Endothelial cell of umbilical vein (primary cell): ENCODE measurements at regions not wholly inside any gene's neighbourhood (a gene's known extent, or its start where the extent isn't known, plus 50 kb on each side); places are given as distances from the start of the nearest gene placed in this dataset.

ENCODE experiments used
- BruUV-seq: library from RNA; stranded (reverse); fragments of 400-500 nt; replicated peaks from 2 replicates; lab custom pipeline; 2021; lab: Mats Ljungman, UMichigan
- CTCF ChIA-PET: fragments of 300-600, 350-600 bp; sonication (Branson Sonifier 250); formaldehyde crosslinking; loops from one replicate; lab custom pipeline; 2021; ENCODE audit warnings: antibody characterized with exemption, inconsistent platforms; lab: Charles Lee
- POLR2A ChIA-PET: fragments of 300-600, 350-600 bp; sonication (Branson Sonifier 250); formaldehyde crosslinking; loops from one replicate; lab custom pipeline; 2021; ENCODE audit warnings: antibody characterized with exemption, inconsistent platforms; lab: Charles Lee
- DNase-seq: peaks from one replicate; pipeline ENCODE4 v3.0.0-alpha.2; 2011; ENCODE audit warnings: low read depth, low spot score
- FAIRE-seq: peaks from 2 replicates; lab custom pipeline; 2011; peaks lifted over from hg19 to GRCh38; lab: Jason Lieb, UNC
- H2AFZ ChIP-seq: 2 replicates; pipeline ENCODE4 v1.6.0; 2012; ENCODE audit warnings: low read depth, low read length, control low read depth, inconsistent platforms
- H3K27ac ChIP-seq: 2 replicates; pipeline ENCODE4 v1.5.1; 2011; ENCODE audit warnings: low read depth, mild to moderate bottlenecking, control low read depth, low read length, moderate library complexity; ENCODE audit not compliant: insufficient read depth
- H3K27me3 ChIP-seq, 2 experiments: 2 replicates each; pipeline versions ENCODE4 v1.6.0 to v1.6.1; 2011; ENCODE audit warnings: low read length in 2 of 2, mixed read lengths in 1 of 2; ENCODE audit not compliant: control insufficient read depth in 2 of 2, insufficient read depth in 2 of 2
- H3K36me3 ChIP-seq, 2 experiments: 2 replicates in 1 of 2; 3 replicates in 1 of 2; pipeline ENCODE4 v1.5.1; 2011; ENCODE audit warnings: low read length in 2 of 2, mild to moderate bottlenecking in 1 of 2, moderate library complexity in 1 of 2; ENCODE audit not compliant: control insufficient read depth in 2 of 2, insufficient read depth in 2 of 2; ENCODE audit errors: extremely low read depth in 1 of 2
- H3K4me1 ChIP-seq: 3 replicates; pipeline ENCODE4 v1.5.1; 2011; ENCODE audit warnings: mild to moderate bottlenecking, low read length; ENCODE audit not compliant: control insufficient read depth, insufficient read depth; ENCODE audit errors: extremely low read depth
- H3K4me2 ChIP-seq: 2 replicates; pipeline ENCODE4 v1.6.1; 2011; ENCODE audit warnings: low read length, control low read depth, mixed read lengths; ENCODE audit not compliant: insufficient read depth
- H3K4me3 ChIP-seq, 3 experiments: fragments of 200-600 bp in 1 of 3; sonication (generic), shearing (Covaris generic) in 1 of 3; replicated peaks in 1 of 3; 2 replicates each; pipeline ENCODE4 v1.5.1; 2011 to 2016; ENCODE audit warnings: control low read depth in 3 of 3, low read length in 3 of 3, mild to moderate bottlenecking in 2 of 3, inconsistent platforms in 1 of 3, low read depth in 1 of 3, moderate library complexity in 1 of 3; ENCODE audit not compliant: insufficient read depth in 1 of 3
- H3K79me2 ChIP-seq: 2 replicates; pipeline ENCODE4 v1.6.0; 2012; ENCODE audit warnings: low read length, inconsistent platforms; ENCODE audit not compliant: control insufficient read depth, insufficient read depth
- H3K9ac ChIP-seq: replicated peaks from 2 replicates; pipeline ENCODE3; 2011; ENCODE audit warnings: low read length, control low read depth; ENCODE audit not compliant: insufficient read depth; ENCODE audit errors: extremely low read depth
- H3K9me1 ChIP-seq: replicated peaks from 3 replicates; pipeline ENCODE4 v1.6.0; 2011; ENCODE audit warnings: mild to moderate bottlenecking, low read length; ENCODE audit not compliant: control insufficient read depth, insufficient read depth; ENCODE audit errors: extremely low read depth
- H3K9me3 ChIP-seq: replicated peaks from 2 replicates; pipeline ENCODE4 v1.5.1; 2012; ENCODE audit warnings: low read length, inconsistent platforms; ENCODE audit not compliant: control insufficient read depth, insufficient read depth
- H4K20me1 ChIP-seq: replicated peaks from 2 replicates; pipeline ENCODE3; 2011; ENCODE audit warnings: mild to moderate bottlenecking, low read length; ENCODE audit not compliant: control insufficient read depth, insufficient read depth; ENCODE audit errors: extremely low read depth
- EZH2 ChIP-seq: IDR thresholded peaks from 2 replicates; pipeline ENCODE4 v1.6.1; 2012; ENCODE audit warnings: borderline replicate concordance, low read depth, mild to moderate bottlenecking, moderate library complexity, low read length, inconsistent platforms; ENCODE audit not compliant: severe bottlenecking
- FOS ChIP-seq: IDR thresholded peaks from 2 replicates; pipeline ENCODE4 v1.6.1; 2011; ENCODE audit warnings: mild to moderate bottlenecking, low read length, moderate library complexity, borderline replicate concordance; ENCODE audit not compliant: insufficient read depth
- GATA2 ChIP-seq: IDR thresholded peaks from 2 replicates; pipeline ENCODE4 v1.7.0; 2011; ENCODE audit warnings: low read depth, mild to moderate bottlenecking, moderate library complexity, mixed read lengths, low read length; ENCODE audit not compliant: insufficient read length, insufficient read depth
- JUN ChIP-seq: IDR thresholded peaks from 2 replicates; pipeline ENCODE4 v1.6.1; 2011; ENCODE audit warnings: borderline replicate concordance, low read depth; ENCODE audit not compliant: insufficient read length, insufficient read depth
- MYC ChIP-seq: IDR thresholded peaks from one replicate; pipeline ENCODE4 v1.6.1; 2011; ENCODE audit warnings: mild to moderate bottlenecking, low read depth, low read length
- POLR2A ChIP-seq: IDR thresholded peaks from 2 replicates; pipeline ENCODE4 v1.6.1; 2012; ENCODE audit warnings: low read depth, mild to moderate bottlenecking, control low read depth, low read length
- POLR2AphosphoS5 ChIP-seq: IDR thresholded peaks from 2 replicates; pipeline ENCODE4 v1.6.1; 2012; ENCODE audit warnings: low read depth, mild to moderate bottlenecking, control low read depth, low read length, moderate library complexity; ENCODE audit not compliant: insufficient read depth
- dilution Hi-C: fragments of 300-500 bp; cut with MboI; formaldehyde crosslinking; loops from one replicate; pipeline ENCODE4 v1.15.0; 2019; ENCODE audit warnings: low sequenced_read_pairs; ENCODE audit not compliant: extremely low pct_ligation_motif_present
- intact Hi-C: fragments of 100-400 bp; cut with micrococcal nuclease; formaldehyde crosslinking; loops from one replicate; pipeline ENCODE4 v1.10.0; 2022
- TF ChIP-seq, protein P1 (sequence below), 2 donors: IDR thresholded peaks; 1 replicate in 1 of 2; 2 replicates in 1 of 2; pipeline ENCODE4 v1.5.1; 2011; ENCODE audit warnings: low read length in 2 of 2, mild to moderate bottlenecking in 2 of 2, moderate library complexity in 2 of 2, control low read depth in 1 of 2, inconsistent platforms in 1 of 2, low read depth in 1 of 2; ENCODE audit not compliant: insufficient read depth in 1 of 2; ENCODE audit errors: extremely low read depth in 1 of 2
- TF ChIP-seq, protein P2 (sequence below): IDR thresholded peaks from 2 replicates; pipeline ENCODE4 v1.6.1; 2011; ENCODE audit not compliant: insufficient read depth, insufficient read length

DNA sequence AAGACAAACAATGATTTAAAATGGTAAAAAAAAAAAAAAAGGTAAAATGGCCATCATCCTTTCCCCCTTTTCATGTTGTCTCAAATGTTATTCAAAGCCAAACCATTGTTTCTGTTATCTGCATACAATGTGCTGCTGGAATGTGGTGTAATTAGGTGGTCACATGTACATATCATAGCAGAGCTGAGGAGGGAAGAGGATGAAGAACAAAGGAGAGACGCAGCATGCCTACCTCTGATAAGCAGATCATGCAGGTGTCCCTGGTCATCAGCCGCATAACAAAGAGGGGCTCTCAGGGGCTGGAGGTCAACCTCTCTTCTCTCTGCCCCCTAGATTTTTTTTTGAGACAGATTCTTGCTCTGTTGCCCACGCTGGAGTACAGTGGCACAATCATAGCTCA is 141.0 kb downstream of the CARTPT start:
- H2AFZ ChIP-seq: no peak overlapping the region
- no peaks in the 10 kb centered on the region for H3K9me1 ChIP-seq
- H4K20me1 ChIP-seq: no peaks in the 10 kb centered on the region
- DNase-seq (peak; percentile 19), FAIRE-seq (no peak)
- H3K27ac ChIP-seq: no peak overlapping the region
- POLR2A ChIA-PET: no interaction called here
- H3K4me3 ChIP-seq: no peak overlapping the region
- intact Hi-C loops (no loop called here), dilution Hi-C loops (no loop called here)
- no peaks in the 10 kb centered on the region for H3K4me1 ChIP-seq
- H3K36me3 ChIP-seq: no peaks in the 10 kb centered on the region
- TF ChIP-seq MYC (no peak), POLR2A (no peak), EZH2 (no peak)
- TF ChIP-seq, protein P1, sequence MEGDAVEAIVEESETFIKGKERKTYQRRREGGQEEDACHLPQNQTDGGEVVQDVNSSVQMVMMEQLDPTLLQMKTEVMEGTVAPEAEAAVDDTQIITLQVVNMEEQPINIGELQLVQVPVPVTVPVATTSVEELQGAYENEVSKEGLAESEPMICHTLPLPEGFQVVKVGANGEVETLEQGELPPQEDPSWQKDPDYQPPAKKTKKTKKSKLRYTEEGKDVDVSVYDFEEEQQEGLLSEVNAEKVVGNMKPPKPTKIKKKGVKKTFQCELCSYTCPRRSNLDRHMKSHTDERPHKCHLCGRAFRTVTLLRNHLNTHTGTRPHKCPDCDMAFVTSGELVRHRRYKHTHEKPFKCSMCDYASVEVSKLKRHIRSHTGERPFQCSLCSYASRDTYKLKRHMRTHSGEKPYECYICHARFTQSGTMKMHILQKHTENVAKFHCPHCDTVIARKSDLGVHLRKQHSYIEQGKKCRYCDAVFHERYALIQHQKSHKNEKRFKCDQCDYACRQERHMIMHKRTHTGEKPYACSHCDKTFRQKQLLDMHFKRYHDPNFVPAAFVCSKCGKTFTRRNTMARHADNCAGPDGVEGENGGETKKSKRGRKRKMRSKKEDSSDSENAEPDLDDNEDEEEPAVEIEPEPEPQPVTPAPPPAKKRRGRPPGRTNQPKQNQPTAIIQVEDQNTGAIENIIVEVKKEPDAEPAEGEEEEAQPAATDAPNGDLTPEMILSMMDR (IDR thresholded peaks at IDR 0.05; ENCODE audit: extremely low read depth in 1 of 2, insufficient read depth in 1 of 2, low read depth in 1 of 2, low read length in 2 of 2): no peak
- TF ChIP-seq, protein P2, sequence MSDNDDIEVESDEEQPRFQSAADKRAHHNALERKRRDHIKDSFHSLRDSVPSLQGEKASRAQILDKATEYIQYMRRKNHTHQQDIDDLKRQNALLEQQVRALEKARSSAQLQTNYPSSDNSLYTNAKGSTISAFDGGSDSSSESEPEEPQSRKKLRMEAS: no peak
- no peaks in the 10 kb centered on the region for H3K9me3 ChIP-seq
- no peaks in the 10 kb centered on the region for H3K79me2 ChIP-seq
- H3K9ac ChIP-seq: no peak overlapping the region
- CTCF ChIA-PET: interaction anchor here (0.6 kb wide), 1 partner anchor 22 kb away, joined by 3 read pairs; no protein-coding TSS in a partner anchor
- H3K4me2 ChIP-seq: no peak overlapping the region
- peaks cover 25 to 43% of the 10 kb centered on the region in 2 experiments for H3K27me3 ChIP-seq
- BruUV-seq: no TSS peak

DNA sequence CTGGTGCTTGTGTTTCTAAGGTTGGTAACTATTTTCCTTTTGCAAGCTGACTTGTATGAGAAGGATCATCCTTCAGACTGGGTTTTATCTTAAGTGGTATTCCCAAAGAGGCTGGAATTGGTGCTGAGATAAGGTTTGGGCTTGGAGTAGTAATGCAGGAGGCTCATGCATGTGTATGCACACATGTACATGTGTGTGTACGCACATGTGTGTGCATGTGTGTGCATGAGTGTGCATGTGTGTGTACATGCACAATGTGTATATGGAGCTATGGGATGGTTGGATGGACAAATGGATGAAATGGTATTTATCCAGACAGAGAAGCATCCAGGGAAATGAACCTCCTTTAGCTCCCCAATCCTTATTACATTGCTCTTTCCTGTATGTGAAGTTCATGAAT is 142.6 kb downstream of the CARTPT start:
- TF ChIP-seq POLR2AphosphoS5: no peak
- no peak for TF ChIP-seq FOS
- TF ChIP-seq POLR2A: no peak
- no peak for TF ChIP-seq JUN
- no peak for TF ChIP-seq EZH2
- TF ChIP-seq MYC: no peak
- TF ChIP-seq, protein P1 (IDR thresholded peaks at IDR 0.05; ENCODE audit: extremely low read depth in 1 of 2, insufficient read depth in 1 of 2, low read depth in 1 of 2, low read length in 2 of 2): no peak
- TF ChIP-seq, protein P2: no peak
- TF ChIP-seq GATA2: no peak
- intact Hi-C loops (no loop called here), dilution Hi-C loops (no loop called here)
- H3K27me3 ChIP-seq: peaks cover 31 to 48% of the 10 kb centered on the region in 2 experiments
- no peaks in the 10 kb centered on the region for H3K9me3 ChIP-seq
- H2AFZ ChIP-seq: no peak overlapping the region
- H3K4me1 ChIP-seq: no peaks in the 10 kb centered on the region
- ChIA-PET POLR2A (no interaction called here), CTCF (interaction anchor here (0.6 kb wide), 1 partner anchor 114 kb away, joined by 3 read pairs; no protein-coding TSS in a partner anchor)
- no TSS peak for BruUV-seq
- H3K27ac ChIP-seq: no peak overlapping the region
- DNase-seq: no peak
- H3K9ac ChIP-seq: no peak overlapping the region
- no peaks in the 10 kb centered on the region for H3K36me3 ChIP-seq
- H3K4me2 ChIP-seq: no peak overlapping the region
- no peaks in the 10 kb centered on the region for H4K20me1 ChIP-seq
- no peaks in the 10 kb centered on the region for H3K79me2 ChIP-seq
- no peaks in the 10 kb centered on the region for H3K9me1 ChIP-seq
- FAIRE-seq: no peak
- no peak overlapping the region for H3K4me3 ChIP-seq
